Spleen (tissue), 11 donors: ENCODE measurements at regions not wholly inside any gene's neighbourhood (a gene's known extent, or its start where the extent isn't known, plus 50 kb on each side); places are given as distances from the start of the nearest gene placed in this dataset.

ENCODE experiments used
- DNase-seq: peaks from one replicate; pipeline ENCODE4 v3.0.0-alpha.2; 2020
- H3K27ac ChIP-seq, 8 donors: fragments of 200-600 bp; sonication (generic) in 7 of 8; 1 replicate in 4 of 8; 2 replicates in 4 of 8; pipeline versions ENCODE4 v1.5.0 to v1.8.0; 2016 to 2021; ENCODE audit warnings: inconsistent platforms in 4 of 8, mild to moderate bottlenecking in 4 of 8, moderate library complexity in 1 of 8
- H3K27me3 ChIP-seq, 7 donors: fragments of 200-600 bp; sonication (generic) in 6 of 7; replicated peaks in 1 of 7; 1 replicate in 4 of 7; 2 replicates in 3 of 7; pipeline versions ENCODE4 v1.5.0 to v1.8.0; 2016 to 2021; ENCODE audit warnings: inconsistent platforms in 3 of 7, mild to moderate bottlenecking in 1 of 7
- H3K36me3 ChIP-seq, 6 donors: fragments of 200-600 bp; sonication (generic) in 5 of 6; 1 replicate in 4 of 6; 2 replicates in 2 of 6; pipeline versions ENCODE4 v1.5.0 to v1.8.0; 2016 to 2021; ENCODE audit warnings: inconsistent platforms in 2 of 6
- H3K4me1 ChIP-seq, 6 donors: fragments of 200-600 bp; sonication (generic) in 5 of 6; 1 replicate in 3 of 6; 2 replicates in 3 of 6; pipeline versions ENCODE4 v1.5.0 to v1.8.0; 2016 to 2021; ENCODE audit warnings: inconsistent platforms in 3 of 6
- H3K4me3 ChIP-seq, 8 donors: fragments of 200-600 bp; sonication (generic) in 7 of 8; 1 replicate in 4 of 8; 2 replicates in 4 of 8; pipeline versions ENCODE4 v1.5.0 to v1.8.0; 2016 to 2021; ENCODE audit warnings: inconsistent platforms in 4 of 8, mild to moderate bottlenecking in 4 of 8, moderate library complexity in 2 of 8
- H3K9me3 ChIP-seq, 8 donors: fragments of 200-600 bp; sonication (generic) in 7 of 8; 1 replicate in 4 of 8; 2 replicates in 4 of 8; pipeline versions ENCODE4 v1.5.0 to v1.8.0; 2016 to 2021; ENCODE audit warnings: inconsistent platforms in 4 of 8
- POLR2A ChIP-seq, 3 donors: fragments of 450-650 bp; IDR thresholded peaks; one replicate each; pipeline ENCODE4 v1.5.1; 2017; ENCODE audit warnings: antibody characterized with exemption in 3 of 3, mild to moderate bottlenecking in 1 of 3
- POLR2AphosphoS5 ChIP-seq, 3 donors: sonication (generic); formaldehyde crosslinking; IDR thresholded peaks; one replicate each; pipeline ENCODE4 v1.5.1; 2017; ENCODE audit warnings: antibody characterized with exemption in 3 of 3
- WGBS, 5 donors: extraction: QIAGEN DNeasy Blood & Tissue Kit in 3 of 5; methylation state at CpG; one replicate each; pipeline versions ENCODE4 v1.1.5 to v1.1.7; 2013 to 2018; 5-methylcytosine and 5-hydroxymethylcytosine counted together
- intact Hi-C: fragments of 100-400 bp; cut with DNase I; formaldehyde crosslinking; loops from one replicate; pipeline ENCODE4 v1.15.0; 2023; ENCODE audit warnings: low total_unique reads
- TF ChIP-seq, protein P1 (sequence below), 11 experiments: fragments of 200-600 bp in 7 of 11; fragments of 450-650 bp in 4 of 11; sonication (generic) in 4 of 11; IDR thresholded peaks in 8 of 11; conservative IDR thresholded peaks in 3 of 11; 1 replicate in 7 of 11; 2 replicates in 4 of 11; pipeline versions ENCODE4 v1.4.0 to v1.8.0; 2016 to 2021; ENCODE audit warnings: antibody characterized with exemption in 11 of 11, inconsistent platforms in 4 of 11, mild to moderate bottlenecking in 1 of 11
- donor health status: healthy with polysubstance abuse.
- donor health status: DM: no; HTN: no; CAD: no; lungs with moderate emphysema.
- donor health status: DM: no; HTN: no; CAD: no.
- donor health status: Bipolar disorder and iron deficiency.
- donor health status: healthy.
- donor health status: DM: no; HTN: no; CAD: no.
- donor health status: DM: yes; HTN: yes; CAD: no.

- TF ChIP-seq, protein P1, sequence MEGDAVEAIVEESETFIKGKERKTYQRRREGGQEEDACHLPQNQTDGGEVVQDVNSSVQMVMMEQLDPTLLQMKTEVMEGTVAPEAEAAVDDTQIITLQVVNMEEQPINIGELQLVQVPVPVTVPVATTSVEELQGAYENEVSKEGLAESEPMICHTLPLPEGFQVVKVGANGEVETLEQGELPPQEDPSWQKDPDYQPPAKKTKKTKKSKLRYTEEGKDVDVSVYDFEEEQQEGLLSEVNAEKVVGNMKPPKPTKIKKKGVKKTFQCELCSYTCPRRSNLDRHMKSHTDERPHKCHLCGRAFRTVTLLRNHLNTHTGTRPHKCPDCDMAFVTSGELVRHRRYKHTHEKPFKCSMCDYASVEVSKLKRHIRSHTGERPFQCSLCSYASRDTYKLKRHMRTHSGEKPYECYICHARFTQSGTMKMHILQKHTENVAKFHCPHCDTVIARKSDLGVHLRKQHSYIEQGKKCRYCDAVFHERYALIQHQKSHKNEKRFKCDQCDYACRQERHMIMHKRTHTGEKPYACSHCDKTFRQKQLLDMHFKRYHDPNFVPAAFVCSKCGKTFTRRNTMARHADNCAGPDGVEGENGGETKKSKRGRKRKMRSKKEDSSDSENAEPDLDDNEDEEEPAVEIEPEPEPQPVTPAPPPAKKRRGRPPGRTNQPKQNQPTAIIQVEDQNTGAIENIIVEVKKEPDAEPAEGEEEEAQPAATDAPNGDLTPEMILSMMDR (IDR thresholded peaks at IDR 0.05 in 8 of 11, conservative IDR thresholded peaks at IDR 0.05 in 3 of 11): no peak
- TF ChIP-seq POLR2A (IDR thresholded peaks at IDR 0.05): no peak
- TF ChIP-seq POLR2AphosphoS5 (IDR thresholded peaks at IDR 0.05): no peak
- Histone ChIP-seq H3K9me3 (no peaks in the 10 kb centered on the region), H3K36me3 (no peaks in the 10 kb centered on the region), H3K27me3 (no peaks in the 10 kb centered on the region), H3K4me3 (no peak overlapping the region), H3K4me1 (no peaks in the 10 kb centered on the region), H3K27ac (no peak overlapping the region)
- 82 to 92% (median 91%) methylated on average over 3 of the region's 3 CpGs for WGBS, 5 donors
- intact Hi-C loops: no loop called here
- DNase-seq: no peak
Measured at GRCh38 chr10:83212632-83213334, 926.5 kb upstream of the GHITM start.

DNA sequence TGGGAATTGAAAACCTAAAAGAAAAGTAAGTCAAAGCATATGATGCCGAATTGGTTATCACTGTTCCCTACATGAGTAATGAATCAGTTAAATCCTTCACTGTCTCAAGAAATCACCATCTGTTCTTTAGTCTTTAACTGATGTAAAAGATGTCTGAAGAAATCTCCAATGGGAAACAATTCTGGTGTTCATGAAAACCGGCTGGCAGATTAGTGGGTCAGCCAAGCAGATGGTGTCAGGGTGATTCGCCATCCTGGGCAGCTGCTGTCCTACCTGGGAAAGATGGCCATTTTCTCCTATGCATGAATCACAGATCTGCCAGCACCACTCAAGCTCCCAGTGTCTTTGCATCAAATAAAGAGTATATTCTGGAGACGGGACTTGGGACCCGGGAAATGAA lies 925.2 kb upstream of the GHITM start:
- Histone ChIP-seq H3K36me3 (no peaks in the 10 kb centered on the region), H3K27ac (no peak overlapping the region), H3K27me3 (no peaks in the 10 kb centered on the region), H3K9me3 (peaks cover 0 to under 1% (median 0%) of the 10 kb centered on the region in 8 donors), H3K4me1 (no peaks in the 10 kb centered on the region), H3K4me3 (no peak overlapping the region)
- no peak for DNase-seq
- TF ChIP-seq POLR2A (IDR thresholded peaks at IDR 0.05): no peak
- TF ChIP-seq POLR2AphosphoS5 (IDR thresholded peaks at IDR 0.05): no peak
- TF ChIP-seq, protein P1 (IDR thresholded peaks at IDR 0.05 in 8 of 11, conservative IDR thresholded peaks at IDR 0.05 in 3 of 11): no peak
- intact Hi-C loops: no loop called here
- 79 to 94% (median 87%) methylated on average over 5 of the region's 5 CpGs for WGBS, 5 donors

GRCh38 chr10:83218205-83218604 lies 921.1 kb upstream of the GHITM start:
- Histone ChIP-seq H3K9me3 (peaks cover 0 to 16% (median 0%) of the 10 kb centered on the region in 8 donors), H3K27ac (no peak overlapping the region), H3K4me3 (no peak overlapping the region), H3K36me3 (no peaks in the 10 kb centered on the region), H3K4me1 (no peaks in the 10 kb centered on the region), H3K27me3 (no peaks in the 10 kb centered on the region)
- no peak for TF ChIP-seq POLR2AphosphoS5 (IDR thresholded peaks at IDR 0.05)
- TF ChIP-seq, protein P1 (IDR thresholded peaks at IDR 0.05 in 8 of 11, conservative IDR thresholded peaks at IDR 0.05 in 3 of 11): no peak
- TF ChIP-seq POLR2A (IDR thresholded peaks at IDR 0.05): no peak
- intact Hi-C loops: no loop called here
- DNase-seq: no peak
- WGBS, 5 donors: 76 to 85% (median 84%) methylated on average over 5 of the region's 5 CpGs

- intact Hi-C loops: no loop called here
- peaks cover 0 to 19% (median 0%) of the 10 kb centered on the region in 8 donors for H3K9me3 ChIP-seq
- TF ChIP-seq POLR2AphosphoS5 (IDR thresholded peaks at IDR 0.05) (no peak), POLR2A (IDR thresholded peaks at IDR 0.05) (no peak)
- TF ChIP-seq, protein P1 (IDR thresholded peaks at IDR 0.05 in 8 of 11, conservative IDR thresholded peaks at IDR 0.05 in 3 of 11): no peak
- no peaks in the 10 kb centered on the region for H3K36me3 ChIP-seq
- no peak overlapping the region for H3K27ac ChIP-seq
- no peaks in the 10 kb centered on the region for H3K27me3 ChIP-seq
- H3K4me3 ChIP-seq: no peak overlapping the region
- peak; percentile 56 for DNase-seq
- WGBS, 5 donors: 81 to 86% (median 85%) methylated on average over 6 of the region's 6 CpGs
- H3K4me1 ChIP-seq: no peaks in the 10 kb centered on the region
Measured at GRCh38 chr10:83222300-83222699, 917.0 kb upstream of the GHITM start.
